HG02885 (cell line): ENCODE measurements at regions not wholly inside any gene's neighbourhood (a gene's known extent, or its start where the extent isn't known, plus 50 kb on each side); places are given as distances from the start of the nearest gene placed in this dataset.

ENCODE experiments used
- ATAC-seq: cut with Tn5 transposase; IDR thresholded peaks from one replicate; pipeline ENCODE4 v1.9.1; 2021; ENCODE audit warnings: mild to moderate bottlenecking; ENCODE audit not compliant: unreplicated experiment, poor library complexity

- no peak for ATAC-seq
Observed at GRCh38 chr12:85568395-85569103, 267.7 kb downstream of the RASSF9 start.

DNA sequence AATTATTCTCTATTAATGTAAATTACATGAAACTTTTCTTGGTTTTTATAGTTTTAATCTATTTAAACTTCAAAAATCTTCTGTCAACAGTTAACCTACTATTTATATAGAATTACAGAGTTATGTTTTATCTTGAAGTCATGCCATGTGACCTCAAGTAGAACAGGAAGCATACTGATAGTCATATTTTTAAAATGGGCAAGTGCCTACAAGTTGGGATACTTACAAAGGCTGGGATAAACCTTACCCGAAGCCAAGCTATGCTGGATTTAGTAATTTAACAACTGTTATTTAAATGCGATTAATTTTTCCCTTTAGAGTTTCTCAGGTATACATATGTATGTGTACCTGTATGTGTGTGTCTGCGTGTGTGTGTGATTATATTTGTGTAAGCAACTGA lies 266.9 kb downstream of the RASSF9 start:
- no peak for ATAC-seq

DNA sequence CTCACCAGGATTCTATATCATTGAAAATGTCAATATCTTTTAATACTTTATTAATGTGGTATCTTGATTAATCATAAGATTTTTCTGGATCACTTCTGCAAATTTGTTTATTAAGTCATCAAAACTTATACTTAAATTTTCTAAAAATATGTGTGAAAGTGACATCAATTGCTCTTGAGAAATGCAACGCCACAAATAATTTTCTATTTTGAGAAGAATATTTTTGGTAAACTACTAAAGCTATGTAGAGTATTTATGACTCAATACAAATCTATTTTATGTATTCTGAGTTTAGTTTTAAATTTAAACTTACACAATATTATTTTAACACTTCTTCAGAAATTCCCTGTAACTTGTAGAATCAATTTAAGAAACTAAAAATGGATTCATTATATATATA lies 263.3 kb downstream of the RASSF9 start:
- no peak for ATAC-seq

DNA sequence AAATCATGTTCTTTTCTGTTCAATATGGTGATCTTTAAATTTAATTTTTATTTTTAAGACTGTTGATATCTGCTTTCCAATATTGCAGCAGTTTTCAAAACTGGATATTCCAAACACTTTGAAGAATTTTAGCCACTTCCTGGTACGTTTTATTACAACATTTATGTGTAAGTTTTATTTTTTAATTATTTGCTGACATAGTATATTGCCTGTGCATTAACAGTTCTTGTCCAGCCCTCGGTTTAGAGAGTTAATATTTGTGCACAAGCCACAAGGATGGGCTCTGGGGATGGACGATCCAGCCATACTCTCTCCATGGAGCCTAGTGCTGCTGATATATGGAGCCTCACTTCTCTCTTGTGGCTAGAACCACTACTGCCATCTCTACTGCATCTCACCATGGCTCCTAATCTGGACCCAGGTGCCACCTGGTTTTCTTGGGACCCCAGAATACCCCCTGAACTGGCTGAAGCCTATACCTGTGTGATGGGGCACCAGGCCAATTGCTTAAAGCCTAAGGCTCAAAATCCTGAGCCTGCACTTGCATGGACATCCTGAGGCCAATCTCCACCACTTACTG lies 262.5 kb downstream of the RASSF9 start:
- ATAC-seq: no peak

GRCh38 chr12:85574291-85574690 lies 261.9 kb downstream of the RASSF9 start:
- no peak for ATAC-seq

GRCh38 chr12:85575120-85576096 lies 260.8 kb downstream of the RASSF9 start:
- ATAC-seq: peak; percentile 97

DNA sequence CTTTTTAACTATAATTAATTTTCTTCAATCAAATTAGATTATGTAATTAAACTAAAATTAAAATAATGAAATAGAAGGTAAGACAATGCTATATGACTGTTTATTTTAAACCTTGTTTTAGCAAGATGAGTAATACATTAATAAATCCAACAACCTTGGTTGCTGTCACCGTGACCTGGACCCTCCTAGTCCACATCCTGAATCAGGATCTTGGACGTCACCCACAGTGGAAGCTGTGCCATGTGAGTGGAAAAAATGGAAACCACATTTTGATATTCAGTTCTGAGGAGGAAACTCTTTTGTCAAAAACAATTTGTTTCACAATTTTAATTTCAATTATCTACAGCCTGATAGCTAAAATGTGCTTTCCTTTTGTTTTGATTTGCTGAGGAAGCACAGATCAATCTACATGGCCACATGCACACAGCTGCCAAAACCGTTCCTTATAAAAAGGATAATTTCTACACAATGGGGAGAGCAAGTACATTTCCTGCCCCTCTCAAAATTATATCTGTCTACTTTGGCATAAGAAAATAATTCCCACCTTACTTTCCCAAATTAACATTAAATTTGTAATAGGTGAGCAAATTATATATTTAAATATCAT lies 255.5 kb downstream of the RASSF9 start:
- no peak for ATAC-seq

- no peak for ATAC-seq
Observed at GRCh38 chr12:85587158-85587557, 249.1 kb downstream of the RASSF9 start.

DNA sequence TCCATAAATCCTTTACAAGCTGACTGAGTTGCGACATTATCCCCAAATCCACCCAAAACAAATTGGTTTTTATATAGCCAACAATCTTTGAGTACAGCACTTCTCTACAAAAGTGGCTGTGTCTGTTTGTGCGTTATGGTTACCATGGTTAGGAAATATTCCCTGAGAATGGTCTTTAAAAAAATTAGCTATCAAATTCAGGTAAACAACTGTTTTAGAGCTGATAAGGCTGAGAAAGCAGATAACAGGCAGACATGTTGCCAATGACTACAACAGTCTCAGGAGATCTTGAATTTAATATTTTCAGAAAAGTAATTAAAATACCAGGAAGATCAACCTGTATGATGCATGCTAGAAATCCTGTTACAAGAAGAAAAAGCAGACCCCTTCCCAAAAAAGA lies 248.0 kb downstream of the RASSF9 start:
- no peak for ATAC-seq

- ATAC-seq: no peak
Observed at GRCh38 chr12:85600841-85601240, 235.4 kb downstream of the RASSF9 start.

GRCh38 chr12:85603556-85603955 lies 232.7 kb downstream of the RASSF9 start:
- ATAC-seq: no peak

GRCh38 chr12:85606455-85606854 lies 229.8 kb downstream of the RASSF9 start:
- ATAC-seq: no peak

DNA sequence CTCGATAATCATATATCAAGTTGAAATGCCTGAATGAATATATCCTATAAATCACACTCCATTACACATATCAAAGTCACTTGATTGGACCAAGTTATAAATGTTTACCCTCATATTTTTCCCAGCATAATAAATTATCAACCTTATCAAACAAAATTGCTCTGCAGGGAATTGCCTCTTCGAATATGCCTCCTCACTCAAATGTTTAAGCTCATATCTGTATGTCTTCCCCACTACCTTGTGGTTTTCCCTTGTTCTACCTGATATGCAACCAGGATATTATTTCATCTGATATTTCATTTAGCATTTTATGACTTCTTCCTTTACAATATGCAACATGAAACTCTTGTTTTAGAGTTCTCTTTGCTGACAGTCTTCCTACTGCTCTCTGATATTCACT lies 226.4 kb downstream of the RASSF9 start:
- ATAC-seq: no peak

DNA sequence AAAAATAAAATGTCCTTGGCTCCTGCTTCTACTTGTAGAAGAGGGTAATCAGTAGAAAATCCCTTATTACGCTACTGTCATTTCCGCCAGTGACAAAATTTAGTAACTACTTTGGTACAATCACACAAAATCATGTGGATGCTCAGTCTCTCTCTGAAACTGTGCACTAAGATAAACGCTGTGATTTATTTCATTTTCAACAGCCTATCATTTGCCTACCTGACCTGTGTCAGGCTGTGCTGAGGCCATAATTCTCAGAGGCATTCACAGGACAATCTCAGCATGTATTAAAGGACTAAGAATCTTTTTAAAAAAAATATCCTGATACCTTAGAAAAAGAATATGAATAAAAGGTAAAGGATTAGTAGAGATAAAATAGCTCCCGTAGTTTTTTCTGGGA lies 226.0 kb downstream of the RASSF9 start:
- ATAC-seq: no peak

GRCh38 chr12:85616201-85616600 lies 220.0 kb downstream of the RASSF9 start:
- ATAC-seq: no peak

- ATAC-seq: no peak
Observed at GRCh38 chr12:85617307-85618091, 218.7 kb downstream of the RASSF9 start.

GRCh38 chr12:85621041-85621440 lies 215.2 kb downstream of the RASSF9 start:
- no peak for ATAC-seq

DNA sequence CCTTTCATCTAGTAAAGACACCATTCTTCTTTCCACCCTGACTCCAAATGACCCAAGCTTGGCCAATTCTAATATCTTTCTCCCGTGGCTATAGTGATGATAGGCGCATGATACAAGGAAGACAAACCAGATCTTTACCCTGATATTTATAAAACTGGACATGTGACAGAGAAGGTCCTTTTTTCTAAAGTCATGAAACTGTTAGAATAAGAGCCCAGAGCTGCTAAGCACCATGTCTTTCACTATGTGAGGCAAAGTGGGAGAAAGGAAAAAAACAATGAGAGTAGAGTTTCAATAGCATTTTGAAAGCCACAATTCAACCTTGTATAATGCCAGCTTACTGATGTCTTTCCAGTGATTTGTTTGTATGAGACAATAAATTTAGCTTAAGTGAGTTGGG lies 212.4 kb downstream of the RASSF9 start:
- ATAC-seq: no peak

DNA sequence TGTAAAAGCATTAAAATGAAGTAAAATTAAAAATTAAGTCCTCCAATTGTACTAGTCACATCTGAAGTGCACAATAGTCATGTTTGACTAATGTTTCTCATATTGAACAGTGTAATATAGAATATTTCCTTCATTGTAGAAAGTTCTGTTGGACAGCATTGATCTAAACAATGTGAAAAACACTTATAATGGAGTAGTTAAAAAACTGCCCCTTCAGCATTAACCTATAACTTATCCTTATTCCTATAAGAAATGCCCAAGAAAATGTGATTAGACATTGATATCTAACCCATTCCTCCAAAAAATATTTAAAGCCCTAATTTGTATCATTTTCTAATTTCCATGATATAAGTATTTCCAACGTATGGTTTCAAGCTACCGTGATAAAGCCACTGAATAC lies 210.7 kb downstream of the RASSF9 start:
- no peak for ATAC-seq
